HG03342 (cell line): ENCODE measurements at regions not wholly inside any gene's neighbourhood (a gene's known extent, or its start where the extent isn't known, plus 50 kb on each side); places are given as distances from the start of the nearest gene placed in this dataset.

Experiments
- ATAC-seq: cut with Tn5 transposase; IDR thresholded peaks from one replicate; pipeline ENCODE4 v1.9.1; 2021; ENCODE audit warnings: mild to moderate bottlenecking, moderate library complexity; ENCODE audit not compliant: unreplicated experiment

DNA sequence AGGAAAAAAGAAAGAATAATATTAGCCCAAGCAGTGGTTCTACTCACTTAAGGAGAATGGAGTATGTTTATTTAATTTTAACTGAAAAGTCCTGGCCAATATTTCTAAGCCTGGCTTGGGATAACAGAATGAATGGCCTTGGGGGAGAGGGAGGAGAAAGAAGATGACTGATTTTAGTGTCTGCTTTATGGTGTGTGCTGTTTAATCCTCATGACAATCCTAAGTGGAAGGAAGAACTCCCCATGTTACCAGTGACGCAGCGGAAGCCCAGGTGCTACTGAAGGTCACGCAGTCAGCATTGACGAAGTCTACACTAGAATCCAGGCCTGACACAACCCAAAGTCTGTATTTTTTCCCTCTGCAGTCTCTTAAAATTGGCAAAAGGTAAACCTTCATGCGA lies 50.5 kb downstream of the PALM2AKAP2 start:
- ATAC-seq, result no peak

DNA sequence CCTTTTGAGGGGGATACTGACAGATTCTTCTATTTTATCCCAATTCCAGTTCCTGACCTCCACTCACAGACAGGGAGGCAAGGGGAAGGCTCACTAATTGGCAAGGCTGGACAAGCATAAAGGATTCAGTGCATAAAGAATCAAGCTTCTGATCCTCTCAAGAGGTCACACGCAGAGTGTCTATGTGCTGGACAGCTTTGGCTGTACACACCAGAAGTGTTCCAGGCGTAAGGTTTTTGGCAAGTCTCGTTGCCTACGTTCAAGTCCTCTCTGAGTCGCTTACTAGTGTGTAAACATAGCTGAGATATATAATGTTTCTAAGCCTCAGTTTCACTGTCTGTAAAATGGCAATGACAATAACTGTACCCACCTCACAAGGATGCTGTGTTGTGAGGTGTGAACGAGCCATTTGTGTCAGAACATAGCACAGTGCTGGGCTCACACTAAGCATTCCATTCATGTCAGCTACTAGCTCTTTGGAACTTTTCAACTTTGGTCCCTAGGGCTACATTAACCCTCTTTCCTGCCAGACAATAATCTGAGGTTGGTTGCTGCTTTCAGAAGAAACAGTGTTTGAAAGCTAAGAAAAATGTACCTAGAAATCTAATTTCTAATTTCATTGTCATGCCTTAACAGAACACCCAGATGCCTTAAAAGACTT lies 52.1 kb downstream of the PALM2AKAP2 start:
- ATAC-seq, result no peak

DNA sequence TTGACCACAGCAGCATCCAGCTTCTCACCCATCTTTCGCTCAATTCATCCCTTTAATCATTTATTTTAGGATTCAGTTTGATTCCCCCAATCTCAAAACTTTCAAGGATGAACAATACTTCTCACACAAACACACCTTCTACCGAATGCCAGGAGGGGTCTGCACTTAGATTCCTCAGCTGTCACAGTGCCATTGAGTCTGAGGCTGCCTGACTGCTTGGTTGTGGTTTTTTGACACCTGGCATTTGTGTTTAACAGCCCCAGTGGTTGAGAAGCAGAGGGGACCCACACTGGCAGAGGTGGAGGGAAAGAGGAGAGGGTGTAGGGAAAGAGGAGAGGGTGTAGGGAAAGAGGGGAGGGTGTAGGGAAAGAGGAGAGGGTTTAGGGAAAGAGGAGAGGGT lies 54.9 kb downstream of the PALM2AKAP2 start:
- ATAC-seq, result no peak

DNA sequence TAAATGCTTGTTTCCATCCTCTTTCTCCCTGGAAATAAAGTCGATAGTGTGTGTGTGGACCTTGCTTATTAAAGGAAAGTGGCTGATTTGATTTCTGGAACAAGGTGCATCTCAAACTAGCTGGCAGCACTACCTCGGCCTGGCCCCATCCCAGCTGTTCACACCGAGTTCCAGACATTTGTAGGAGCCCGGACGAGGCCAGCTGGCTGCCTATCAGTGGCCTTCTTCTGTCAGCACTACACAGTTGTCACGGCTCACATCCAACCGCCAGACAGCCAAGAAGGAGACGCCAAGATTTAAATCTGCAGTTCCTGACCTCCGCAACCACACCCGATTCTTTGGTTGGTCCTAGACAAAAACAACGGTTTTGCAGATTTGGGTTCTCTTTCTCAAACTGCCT lies 63.6 kb downstream of the PALM2AKAP2 start:
- ATAC-seq, result no peak

DNA sequence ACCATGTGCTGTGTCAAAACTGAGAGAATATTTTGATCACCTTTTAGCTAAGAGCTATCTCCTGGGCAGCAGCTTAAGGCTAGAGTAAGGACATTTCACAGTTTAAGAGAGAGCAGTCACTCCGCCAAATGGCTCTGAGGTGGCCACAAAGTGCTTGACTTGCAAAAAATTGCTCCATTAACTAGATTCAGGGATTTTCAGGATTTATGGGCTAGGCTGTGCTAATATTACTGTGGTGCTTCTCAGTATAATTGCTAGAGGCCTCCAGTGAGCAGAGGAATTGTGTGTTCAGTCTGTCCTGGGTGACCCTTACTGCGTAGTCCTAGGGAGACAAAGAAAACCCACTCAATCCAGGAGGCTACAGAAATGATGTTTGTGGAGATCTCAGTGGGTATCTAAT lies 65.2 kb downstream of the PALM2AKAP2 start:
- ATAC-seq, result no peak

DNA sequence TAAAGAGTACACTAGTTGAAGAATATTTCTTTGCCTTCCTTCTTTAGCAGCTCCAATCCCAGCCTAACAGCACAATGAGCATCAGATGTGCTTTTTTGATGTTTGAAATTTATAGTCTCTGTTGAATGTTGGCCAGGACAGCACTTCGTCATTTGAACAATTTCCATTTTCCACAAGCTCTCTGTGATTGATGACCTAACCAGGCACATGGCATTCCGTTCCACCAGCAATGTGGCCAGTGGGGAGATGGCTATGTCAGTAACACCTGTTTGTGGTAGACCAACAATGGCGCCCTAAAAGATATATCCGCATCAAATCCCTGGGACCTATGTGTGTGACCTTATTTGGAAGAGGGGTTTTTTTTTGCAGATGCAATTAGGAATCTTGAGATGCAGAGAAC lies 66.8 kb downstream of the PALM2AKAP2 start:
- ATAC-seq, result no peak

DNA sequence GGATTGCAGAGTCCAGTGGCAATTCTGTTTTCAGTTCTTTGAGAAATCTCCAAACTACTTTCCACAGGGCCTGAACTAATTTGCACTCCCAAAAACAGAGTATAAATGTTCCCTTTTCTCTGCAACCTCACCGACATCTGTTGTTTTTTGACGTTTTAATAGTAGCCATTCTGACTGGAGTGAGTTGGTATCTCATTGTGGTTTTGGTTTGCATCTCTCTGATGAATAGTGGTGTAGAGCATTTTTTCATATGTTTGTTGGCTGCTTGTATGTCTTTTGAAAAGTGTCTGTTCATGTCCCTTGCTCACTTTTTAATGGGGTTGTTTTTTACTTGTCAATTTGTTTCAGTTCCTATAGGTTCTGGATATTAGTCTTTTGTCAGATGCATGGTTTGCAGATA lies 72.6 kb downstream of the PALM2AKAP2 start:
- no peak for ATAC-seq

DNA sequence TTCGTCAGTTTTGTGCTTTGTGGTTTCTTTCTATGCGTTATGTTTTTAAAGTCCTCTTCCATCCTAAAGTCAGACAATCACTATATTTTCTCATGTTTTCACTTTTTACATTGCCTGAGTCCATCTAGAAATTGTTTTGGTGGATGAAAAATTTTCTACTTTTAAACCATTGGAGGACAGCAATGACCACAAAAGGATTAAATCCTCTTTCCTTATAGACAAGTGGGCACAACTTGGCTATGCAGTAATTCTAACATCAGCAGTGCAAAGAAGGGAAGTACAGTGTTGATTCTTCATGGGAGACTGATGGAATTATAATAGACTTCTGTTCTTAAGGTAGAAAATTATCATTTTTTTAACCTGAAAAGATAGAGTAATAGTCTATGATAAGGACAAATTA lies 75.5 kb downstream of the PALM2AKAP2 start:
- ATAC-seq, result no peak

DNA sequence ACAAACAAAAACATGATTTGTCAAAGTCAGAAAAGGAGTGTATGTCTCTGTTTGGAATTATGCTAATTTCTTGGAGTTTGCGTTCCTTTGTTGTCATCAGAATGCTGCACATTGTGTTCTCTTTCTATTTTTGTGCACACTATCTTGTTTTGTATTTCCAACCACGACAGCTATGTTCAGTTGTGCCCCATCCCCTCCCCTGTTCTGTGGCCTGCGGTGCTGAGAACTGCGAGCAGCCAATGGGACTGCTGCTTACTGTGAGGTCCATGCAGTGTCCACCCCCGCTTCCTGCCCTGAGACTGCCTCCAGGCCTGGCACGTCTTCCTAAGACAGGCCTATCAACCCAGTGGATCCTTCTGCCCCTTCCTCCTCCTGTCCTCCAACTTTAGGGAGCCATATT lies 76.8 kb downstream of the PALM2AKAP2 start:
- no peak for ATAC-seq

DNA sequence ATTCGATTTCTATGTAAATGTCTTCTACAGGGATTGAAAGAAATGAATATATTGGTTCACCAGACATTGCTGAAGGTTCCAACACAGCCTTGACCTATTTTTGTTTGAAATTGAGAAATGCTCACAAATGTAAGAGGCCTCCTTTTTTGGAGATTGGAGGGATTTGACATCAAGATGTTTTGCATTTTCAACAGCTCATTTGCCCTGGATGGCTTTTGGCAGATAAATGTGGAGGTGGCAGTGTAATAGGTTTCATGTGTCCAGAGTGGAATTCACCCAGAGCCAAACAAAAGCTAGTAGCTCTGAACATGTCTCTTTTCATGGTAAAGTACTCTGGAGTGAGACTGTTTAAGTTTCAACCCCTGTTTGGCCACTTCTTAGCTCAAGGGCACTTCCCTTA lies 77.3 kb downstream of the PALM2AKAP2 start:
- ATAC-seq, result no peak

DNA sequence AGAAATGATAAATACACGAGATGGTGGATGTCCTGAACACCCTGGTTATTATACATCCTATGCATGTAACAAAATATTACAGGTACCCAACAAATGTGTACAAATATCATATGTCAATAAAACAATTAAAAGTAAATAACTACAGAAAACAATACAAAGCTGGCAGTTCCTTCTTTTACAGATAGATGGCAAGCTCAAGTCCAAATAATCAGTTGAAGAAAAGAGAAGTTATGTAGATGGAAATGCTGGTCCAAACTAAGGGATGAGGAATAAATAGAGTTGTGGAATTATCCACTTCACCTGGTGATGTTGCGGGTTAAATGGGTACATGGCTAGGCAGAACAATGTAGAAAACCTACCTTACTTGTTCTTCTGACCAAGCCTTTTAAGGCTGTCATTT lies 79.4 kb downstream of the PALM2AKAP2 start:
- ATAC-seq, result no peak

DNA sequence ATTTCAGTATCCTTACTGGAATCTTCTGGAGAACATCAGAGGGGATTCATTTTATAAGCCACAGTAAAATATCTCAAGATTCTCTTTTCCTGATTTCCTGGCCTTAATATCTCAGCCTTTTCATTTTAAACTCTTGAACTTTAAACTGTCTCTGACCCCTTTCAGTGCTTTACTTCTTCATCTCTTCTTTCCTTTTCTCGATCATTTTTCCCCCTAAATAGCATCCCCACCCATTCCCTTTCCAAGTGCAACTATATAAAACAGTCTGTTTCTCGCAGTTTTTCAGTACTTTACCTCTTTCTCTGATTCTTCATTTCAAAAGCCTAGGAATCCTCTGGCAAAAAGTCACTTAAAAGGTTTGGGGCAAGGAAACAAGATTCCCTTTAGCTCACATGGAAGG lies 80.5 kb downstream of the PALM2AKAP2 start:
- no peak for ATAC-seq

DNA sequence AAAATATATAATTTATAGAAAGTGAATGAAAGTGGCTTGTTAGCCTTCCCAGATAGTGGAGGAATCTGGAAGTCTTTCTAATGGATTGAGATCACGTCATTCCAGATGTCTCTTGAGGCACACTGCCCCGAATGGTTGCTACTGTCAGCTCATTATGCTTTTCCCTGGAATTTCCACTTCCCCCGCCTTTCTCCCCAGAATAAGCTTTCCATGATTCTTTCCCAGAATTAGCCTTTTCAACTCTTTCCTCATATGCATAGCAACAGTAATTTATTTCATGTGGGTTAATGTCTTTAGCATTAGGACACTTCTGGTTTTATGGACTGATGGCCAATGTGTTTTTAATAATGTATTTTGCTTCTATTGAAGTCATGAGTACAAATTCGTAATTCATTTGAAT lies 81.5 kb downstream of the PALM2AKAP2 start:
- ATAC-seq, result no peak

DNA sequence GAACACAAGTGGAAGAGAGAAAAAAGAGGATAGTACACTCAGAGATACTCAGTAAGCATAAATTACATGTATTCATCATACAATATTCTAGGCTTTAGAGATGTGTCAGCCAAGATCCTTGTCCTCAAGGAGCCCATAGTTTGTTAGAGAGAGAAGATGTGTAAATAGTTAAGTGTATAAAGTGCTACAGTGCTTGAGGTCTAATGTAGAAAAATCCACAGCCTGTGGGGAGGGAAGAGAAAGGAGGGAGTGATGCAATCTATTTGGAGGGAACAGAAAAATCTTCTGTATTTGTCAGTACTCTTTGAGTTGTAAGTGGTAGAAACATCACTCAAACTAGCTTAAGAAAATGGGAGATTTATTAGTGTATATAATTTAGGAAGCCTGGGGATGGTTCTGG lies 81.9 kb downstream of the PALM2AKAP2 start:
- ATAC-seq, result no peak

DNA sequence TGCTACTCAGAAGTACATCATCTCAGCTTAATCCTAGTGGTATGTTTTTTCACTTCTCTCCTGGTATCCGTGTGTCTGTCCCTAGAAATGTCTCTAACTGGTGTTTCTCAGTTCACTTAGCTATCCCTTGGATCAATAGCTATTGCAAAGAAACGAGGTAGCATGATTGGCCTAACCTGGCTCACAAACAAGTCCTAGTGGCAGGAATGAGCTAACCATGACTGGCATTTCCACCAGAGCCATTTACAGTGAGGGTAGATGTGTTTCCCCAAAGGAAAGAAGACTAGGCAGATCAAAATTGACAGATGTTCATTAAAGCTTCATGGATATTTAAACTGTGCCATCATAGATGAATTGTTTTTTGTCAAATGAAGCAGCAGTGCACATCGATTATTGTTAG lies 82.5 kb downstream of the PALM2AKAP2 start:
- ATAC-seq, result no peak

DNA sequence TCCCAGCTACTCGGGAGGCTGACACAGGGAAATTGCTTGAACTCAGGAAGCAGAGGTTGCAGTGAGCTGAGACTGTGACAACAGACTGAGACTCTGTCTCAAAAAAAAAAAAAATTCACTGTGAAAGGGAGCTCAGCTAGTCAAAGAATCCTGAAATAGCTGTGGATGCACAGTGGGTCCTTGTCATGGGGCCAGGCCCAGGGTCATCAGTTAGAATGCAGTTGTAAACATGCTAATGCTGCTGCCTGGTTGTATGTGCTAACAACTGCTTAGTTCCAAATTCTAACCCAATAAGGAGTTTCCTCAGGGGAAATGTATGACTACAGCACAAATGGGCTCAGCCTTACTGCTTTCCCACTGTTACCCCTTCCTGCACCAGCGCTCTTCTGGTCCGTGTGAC lies 84.0 kb downstream of the PALM2AKAP2 start:
- no peak for ATAC-seq

DNA sequence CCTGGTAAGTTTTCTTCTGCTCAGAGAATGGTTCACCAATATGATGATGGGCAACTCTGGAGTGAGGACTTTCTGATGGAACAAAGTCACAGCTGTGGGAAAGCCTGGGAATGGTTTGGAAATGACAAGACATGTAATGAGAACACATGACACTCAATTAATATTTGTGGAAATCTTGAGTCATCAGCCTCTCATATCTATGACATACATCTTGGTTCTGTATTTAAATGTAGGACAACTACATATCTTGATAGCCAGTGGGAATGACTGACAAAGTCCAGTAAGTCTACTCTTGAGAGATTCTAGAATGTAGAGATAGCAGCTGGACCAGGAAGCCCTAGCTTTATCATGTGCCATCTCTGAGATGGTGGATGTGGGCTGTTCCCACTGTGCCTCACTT lies 85.5 kb downstream of the PALM2AKAP2 start:
- no peak for ATAC-seq

DNA sequence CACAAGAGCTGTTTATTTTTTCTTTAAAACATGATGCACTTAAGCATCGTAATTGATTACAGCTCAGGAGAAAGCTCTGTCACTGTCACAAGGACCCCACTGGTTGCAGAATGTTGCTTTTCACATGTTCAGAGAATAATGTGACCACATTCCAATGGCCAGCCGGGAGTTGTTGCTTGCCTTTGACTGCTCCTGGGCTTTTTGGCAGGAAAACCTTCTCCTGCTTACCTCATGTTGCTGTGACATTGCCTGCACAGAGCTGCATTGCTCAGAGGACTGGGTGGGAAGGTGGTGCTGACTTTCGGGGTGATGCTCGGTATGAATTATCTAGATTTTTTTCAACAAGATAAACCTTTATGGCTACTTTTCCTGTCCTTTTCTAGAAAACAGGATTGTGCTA lies 88.2 kb downstream of the PALM2AKAP2 start:
- ATAC-seq, result no peak

DNA sequence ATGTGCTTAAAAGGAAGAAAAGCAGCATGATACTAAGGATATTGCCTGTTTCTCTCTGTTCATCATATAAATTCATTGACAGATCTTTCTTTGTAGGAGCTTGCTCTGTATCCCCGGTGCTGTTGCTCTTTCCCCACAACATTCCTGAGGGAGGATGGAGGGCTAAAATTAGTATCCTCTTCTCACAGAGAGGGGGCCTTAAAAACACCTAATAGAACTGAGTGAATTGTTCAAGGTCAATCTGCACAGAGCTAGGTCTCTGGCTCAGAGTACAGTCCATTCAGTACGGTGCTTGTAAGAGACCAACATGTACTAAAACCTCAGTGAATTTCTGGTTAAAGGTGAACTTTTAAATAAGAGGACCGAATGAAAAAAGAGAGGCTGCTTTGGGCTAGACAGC lies 88.7 kb downstream of the PALM2AKAP2 start:
- ATAC-seq, result no peak

DNA sequence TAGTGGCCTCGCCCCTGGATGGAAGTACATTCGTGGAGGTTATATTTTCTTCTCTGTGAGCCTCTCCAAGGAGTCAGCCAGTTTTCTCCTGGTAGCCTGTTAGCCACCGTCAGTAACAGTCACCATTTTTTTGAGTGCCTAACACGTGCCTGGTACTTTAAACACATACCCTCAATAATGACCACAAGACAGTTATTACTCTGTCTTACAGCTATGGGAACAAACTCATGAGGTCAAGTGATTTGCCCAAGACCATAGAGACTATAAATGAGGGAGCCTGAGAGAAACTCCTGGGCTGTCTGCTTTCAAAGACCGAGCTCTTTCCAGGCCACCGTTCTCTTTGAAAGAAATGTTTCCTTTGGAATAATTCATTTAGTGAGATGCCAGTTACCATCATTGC lies 90.4 kb downstream of the PALM2AKAP2 start:
- ATAC-seq, result no peak

DNA sequence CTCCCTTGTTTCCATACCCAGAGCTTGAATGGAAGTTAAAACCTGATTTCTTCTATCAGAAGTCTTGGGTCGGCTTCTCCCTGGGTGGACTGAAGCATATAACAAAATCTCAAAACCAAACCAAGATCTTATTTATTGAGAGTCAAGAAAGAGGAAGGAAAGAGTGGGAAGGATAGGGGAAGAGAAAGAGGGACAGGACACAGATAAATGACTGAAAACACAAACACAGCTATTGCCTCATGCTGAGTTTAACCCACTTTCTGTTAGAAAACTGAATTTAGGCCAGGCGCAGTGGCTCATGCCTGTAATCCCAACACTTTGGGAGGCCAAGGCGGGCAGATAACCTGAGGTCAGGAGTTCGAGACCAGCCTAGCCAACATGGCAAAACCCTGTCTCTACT lies 92.9 kb downstream of the PALM2AKAP2 start:
- no peak for ATAC-seq

DNA sequence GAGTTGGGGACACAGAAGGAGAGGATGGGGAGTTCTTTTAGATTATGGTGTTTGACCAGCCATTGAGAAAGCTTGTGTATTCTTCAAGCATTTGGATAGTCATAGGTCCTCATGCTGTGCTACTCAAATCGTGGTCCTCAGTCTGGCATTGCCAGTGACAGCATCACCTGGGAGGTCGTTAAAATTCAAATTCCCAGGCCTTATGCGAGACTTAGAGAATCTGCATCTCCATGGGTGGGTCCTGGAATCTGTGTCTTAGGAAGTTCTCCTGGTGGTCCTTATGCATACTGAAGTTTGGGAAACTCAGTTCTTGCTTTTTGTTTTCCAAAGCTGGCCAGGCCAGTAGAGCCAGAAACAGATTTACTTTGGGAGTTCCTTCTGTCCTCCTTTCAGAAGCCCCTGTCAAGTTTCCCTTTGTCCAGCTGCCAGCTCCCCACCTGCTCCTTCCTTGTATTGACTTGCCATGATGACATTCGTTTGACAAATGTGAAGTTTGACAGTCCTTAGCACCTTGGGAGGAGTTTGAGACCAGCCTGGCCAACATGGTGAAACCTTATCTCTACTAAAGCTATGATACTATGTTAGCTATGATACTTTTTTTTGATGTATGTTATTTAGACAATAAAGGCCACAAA lies 95.6 kb downstream of the PALM2AKAP2 start:
- no peak for ATAC-seq
